Pancreas (tissue), 10 donors: ENCODE measurements at regions not wholly inside any gene's neighbourhood (a gene's known extent, or its start where the extent isn't known, plus 50 kb on each side); places are given as distances from the start of the nearest gene placed in this dataset.
A peak's percentile ranks its signal among the peaks of the same experiment; 100 is the strongest.
"Not testable (repeated sequence)": the region's sequence is repeated elsewhere in the genome, so short reads cannot be mapped to it uniquely, and the experiment has no call there.

ENCODE experiments used
- ATAC-seq, 4 donors: fragments of 200-7000 bp; cut with Tn5 transposase; one replicate each; pipeline versions ENCODE4 v1.8.0 to v1.9.1; 2020; ENCODE audit warnings: mild to moderate bottlenecking in 4 of 4, moderate library complexity in 4 of 4
- DNase-seq, 6 donors: peaks; one replicate each; pipeline ENCODE4 v3.0.0-alpha.2; 2020
- FAIRE-seq: peaks from 2 replicates; lab custom pipeline; 2012; peaks lifted over from hg19 to GRCh38; lab: Jason Lieb, UNC
- H3K27ac ChIP-seq, 4 donors: fragments of 200-600 bp; sonication (generic); 1 replicate in 3 of 4; 2 replicates in 1 of 4; pipeline versions ENCODE4 v1.5.0 to v1.8.0; 2020
- H3K27me3 ChIP-seq, 4 donors: fragments of 200-600 bp; one replicate each; pipeline ENCODE4 v1.8.0; 2021
- H3K36me3 ChIP-seq, 3 donors: fragments of 200-600 bp; sonication (generic) in 1 of 3; one replicate each; pipeline versions ENCODE4 v1.5.0 to v1.8.0; 2020 to 2021
- H3K4me1 ChIP-seq, 3 donors: fragments of 200-600 bp; one replicate each; pipeline ENCODE4 v1.8.0; 2021
- H3K4me3 ChIP-seq, 4 donors: fragments of 200-600 bp; sonication (generic) in 2 of 4; one replicate each; pipeline versions ENCODE4 v1.5.0 to v1.8.0; 2020 to 2021
- H3K9me3 ChIP-seq, 4 donors: fragments of 200-600 bp; one replicate each; pipeline ENCODE4 v1.8.0; 2021
- WGBS, 2 donors: extraction: QIAGEN DNeasy Blood & Tissue Kit; methylation state at CpG; one replicate each; pipeline ENCODE4 v1.1.7; 2013; 5-methylcytosine and 5-hydroxymethylcytosine counted together
- intact Hi-C, 3 donors: fragments of 100-400 bp; cut with DNase I; formaldehyde crosslinking; loops; one replicate each; pipeline versions ENCODE4 v1.11.1 to v1.14.2; 2022
- TF ChIP-seq, protein P1 (sequence below), 4 donors: fragments of 200-600 bp; sonication (generic) in 3 of 4; IDR thresholded peaks; one replicate each; pipeline versions ENCODE4 v1.5.0 to v1.8.0; 2021; ENCODE audit warnings: antibody characterized with exemption in 4 of 4
- donor health status: healthy with polysubstance abuse.
- donor health status: DM: no; HTN: no; CAD: no; lungs with moderate emphysema.
- donor health status: DM: no; HTN: no; CAD: no.
- donor health status: control.
- donor health status: control.
- donor health status: Bipolar disorder and iron deficiency.
- donor health status: DM: yes; HTN: yes; CAD: no.
- donor health status: DM: no; HTN: no; CAD: no.
- donor health status: DM: no; HTN: no; CAD: no.
- donor health status: DM: yes; HTN: yes; CAD: no.

- 87 to 89% methylated on average over 17 of the region's 17 CpGs for WGBS, 2 donors
- DNase-seq, H3K4me1 ChIP-seq, ATAC-seq, H3K9me3 ChIP-seq, H3K36me3 ChIP-seq, H3K4me3 ChIP-seq, H3K27ac ChIP-seq, FAIRE-seq, H3K27me3 ChIP-seq, intact Hi-C loops: not testable (repeated sequence)
These were observed 824.7 kb downstream of the LRRTM4 start for GRCh38 chr2:76697439-76697838.

DNA sequence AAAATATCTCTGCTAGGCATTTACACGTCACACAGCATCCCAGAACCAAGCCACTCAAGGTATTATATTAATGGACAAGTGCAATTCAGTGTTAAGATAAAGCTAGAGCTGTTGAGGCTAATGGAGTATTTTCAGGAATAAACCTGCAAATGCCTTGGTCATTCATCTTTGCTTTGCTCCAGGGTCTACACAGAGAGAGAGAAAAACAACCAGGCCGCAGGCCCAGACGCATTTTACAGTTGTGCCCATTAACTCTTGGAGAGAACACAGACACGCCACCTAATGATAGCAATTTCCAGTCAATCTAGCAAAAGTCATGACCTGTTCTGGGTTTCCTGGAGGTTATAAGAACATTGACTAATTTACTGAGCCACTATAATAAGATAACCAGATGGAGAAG lies 829.3 kb downstream of the LRRTM4 start:
- WGBS, 2 donors, result 66 to 74% methylated on average over 4 of the region's 4 CpGs
- DNase-seq, result no peak
- TF ChIP-seq, protein P1, sequence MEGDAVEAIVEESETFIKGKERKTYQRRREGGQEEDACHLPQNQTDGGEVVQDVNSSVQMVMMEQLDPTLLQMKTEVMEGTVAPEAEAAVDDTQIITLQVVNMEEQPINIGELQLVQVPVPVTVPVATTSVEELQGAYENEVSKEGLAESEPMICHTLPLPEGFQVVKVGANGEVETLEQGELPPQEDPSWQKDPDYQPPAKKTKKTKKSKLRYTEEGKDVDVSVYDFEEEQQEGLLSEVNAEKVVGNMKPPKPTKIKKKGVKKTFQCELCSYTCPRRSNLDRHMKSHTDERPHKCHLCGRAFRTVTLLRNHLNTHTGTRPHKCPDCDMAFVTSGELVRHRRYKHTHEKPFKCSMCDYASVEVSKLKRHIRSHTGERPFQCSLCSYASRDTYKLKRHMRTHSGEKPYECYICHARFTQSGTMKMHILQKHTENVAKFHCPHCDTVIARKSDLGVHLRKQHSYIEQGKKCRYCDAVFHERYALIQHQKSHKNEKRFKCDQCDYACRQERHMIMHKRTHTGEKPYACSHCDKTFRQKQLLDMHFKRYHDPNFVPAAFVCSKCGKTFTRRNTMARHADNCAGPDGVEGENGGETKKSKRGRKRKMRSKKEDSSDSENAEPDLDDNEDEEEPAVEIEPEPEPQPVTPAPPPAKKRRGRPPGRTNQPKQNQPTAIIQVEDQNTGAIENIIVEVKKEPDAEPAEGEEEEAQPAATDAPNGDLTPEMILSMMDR (IDR thresholded peaks at IDR 0.05), result no peak
- peak in 2 of 4 donors; percentile 36 to 69 for ATAC-seq
- Histone ChIP-seq H3K36me3 (no peaks in the 10 kb centered on the region), H3K27me3 (no peaks in the 10 kb centered on the region), H3K9me3 (no peaks in the 10 kb centered on the region), H3K4me1 (no peaks in the 10 kb centered on the region), H3K27ac (no peak overlapping the region), H3K4me3 (no peak overlapping the region)
- no peak for FAIRE-seq
- intact Hi-C loops, result no loop called here

DNA sequence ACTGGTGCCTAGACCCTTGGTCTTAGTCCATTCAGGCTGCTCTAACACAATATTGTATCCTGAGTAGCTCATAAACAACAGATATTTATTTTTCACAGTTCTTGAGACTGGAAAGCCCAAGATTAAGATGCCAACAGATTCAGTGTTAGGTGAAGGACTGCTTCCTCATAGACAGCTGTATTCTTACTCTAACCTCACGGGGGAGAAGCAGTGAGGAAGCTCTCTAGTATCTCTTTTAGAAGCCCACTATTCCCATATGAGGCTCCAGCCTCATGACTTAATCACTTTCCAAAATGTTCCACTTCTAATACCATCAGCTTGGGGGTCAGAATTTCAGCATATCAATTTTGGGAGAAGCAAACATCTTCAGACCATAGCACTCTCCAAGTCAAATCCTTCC lies 833.4 kb downstream of the LRRTM4 start:
- ATAC-seq, result no peak
- intact Hi-C loops, result no loop called here
- no peak for FAIRE-seq
- H3K27ac ChIP-seq, result no peak overlapping the region
- no peak overlapping the region for H3K4me3 ChIP-seq
- H3K36me3 ChIP-seq, result no peaks in the 10 kb centered on the region
- TF ChIP-seq, protein P1 (IDR thresholded peaks at IDR 0.05), result no peak
- 56 to 83% methylated on average over 1 of the region's 1 CpG for WGBS, 2 donors
- H3K9me3 ChIP-seq, result no peaks in the 10 kb centered on the region
- H3K27me3 ChIP-seq, result no peaks in the 10 kb centered on the region
- no peaks in the 10 kb centered on the region for H3K4me1 ChIP-seq
- no peak for DNase-seq

GRCh38 chr2:76687923-76688322 lies 834.3 kb downstream of the LRRTM4 start:
- Histone ChIP-seq H3K36me3 (no peaks in the 10 kb centered on the region), H3K4me3 (no peak overlapping the region), H3K27me3 (no peaks in the 10 kb centered on the region), H3K9me3 (no peaks in the 10 kb centered on the region), H3K4me1 (no peaks in the 10 kb centered on the region), H3K27ac (no peak overlapping the region)
- TF ChIP-seq, protein P1 (IDR thresholded peaks at IDR 0.05), result no peak
- intact Hi-C loops, result no loop called here
- ATAC-seq (no peak), DNase-seq (no peak), FAIRE-seq (no peak)
- WGBS, 2 donors, result 77 to 84% methylated on average over 3 of the region's 3 CpGs

DNA sequence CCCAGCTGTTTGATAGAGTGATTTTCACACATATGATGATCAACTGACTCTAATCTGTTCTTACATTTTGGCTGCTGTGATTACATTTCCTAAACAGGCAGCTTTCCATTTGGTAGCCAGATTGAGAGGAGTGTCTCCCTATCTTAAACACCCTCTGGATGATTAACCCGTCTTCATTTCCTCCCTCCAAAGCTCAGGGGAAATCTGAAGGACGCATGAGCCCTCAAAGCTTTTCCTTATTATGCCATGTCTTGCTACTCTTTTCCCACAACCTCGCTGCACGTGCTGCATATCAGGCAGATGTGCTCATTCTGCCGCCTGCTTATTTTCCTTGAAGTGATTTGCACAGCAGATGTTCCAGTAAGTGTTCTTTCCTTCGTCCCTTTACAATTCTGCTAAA lies 837.4 kb downstream of the LRRTM4 start:
- Histone ChIP-seq H3K27ac (no peak overlapping the region), H3K36me3 (no peaks in the 10 kb centered on the region), H3K4me1 (no peaks in the 10 kb centered on the region), H3K27me3 (no peaks in the 10 kb centered on the region), H3K9me3 (no peaks in the 10 kb centered on the region), H3K4me3 (no peak overlapping the region)
- no peak for DNase-seq
- TF ChIP-seq, protein P1 (IDR thresholded peaks at IDR 0.05), result no peak
- ATAC-seq, result no peak
- 36 to 39% methylated on average over 6 of the region's 6 CpGs for WGBS, 2 donors
- FAIRE-seq, result no peak
- intact Hi-C loops, result no loop called here

DNA sequence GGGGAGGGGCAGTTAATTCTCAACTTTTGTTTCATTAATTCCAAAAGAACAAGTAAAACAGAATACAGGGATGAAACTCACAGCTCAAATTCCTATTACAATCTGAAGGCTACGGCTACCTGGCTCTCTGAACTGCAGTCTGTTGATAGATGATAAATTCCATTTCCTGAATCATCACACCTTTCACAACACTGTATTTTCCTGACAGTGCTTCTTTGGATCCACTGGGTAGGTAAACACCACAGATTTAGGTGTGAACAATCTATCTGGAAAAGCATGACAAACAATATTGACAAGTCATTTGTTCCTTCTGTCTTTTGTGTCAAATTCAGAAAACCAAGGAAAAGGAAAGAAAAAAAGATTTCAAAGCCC lies 843.2 kb downstream of the LRRTM4 start:
- ATAC-seq (no peak), DNase-seq (no peak)

More for the DNA sequence above, 843.2 kb downstream of the LRRTM4 start:
- intact Hi-C loops, result no loop called here
- no peak overlapping the region for H3K27ac ChIP-seq
- no peak for FAIRE-seq
- whole genome bisulfite sequencing, 2 donors, result 23% methylated on average over 1 of the region's 1 CpG
- H3K27me3 ChIP-seq, result no peaks in the 10 kb centered on the region
- TF ChIP-seq, protein P1 (IDR thresholded peaks at IDR 0.05), result no peak
- H3K36me3 ChIP-seq, result no peaks in the 10 kb centered on the region
- H3K4me1 ChIP-seq, result no peaks in the 10 kb centered on the region
- H3K4me3 ChIP-seq, result no peak overlapping the region
- H3K9me3 ChIP-seq, result no peaks in the 10 kb centered on the region
